Epithelial cell of esophagus (primary cell): ENCODE measurements at regions not wholly inside any gene's neighbourhood (a gene's known extent, or its start where the extent isn't known, plus 50 kb on each side); places are given as distances from the start of the nearest gene placed in this dataset.

Experiments
- DNase-seq: peaks from one replicate; pipeline ENCODE4 v3.0.0; 2010; ENCODE audit warnings: low read depth
- H3K4me3 ChIP-seq: 2 replicates; pipeline ENCODE4 v1.5.1; 2011; ENCODE audit warnings: mild to moderate bottlenecking, low read length, control low read depth
- TF ChIP-seq, protein P1 (sequence below): IDR thresholded peaks from 2 replicates; pipeline ENCODE4 v1.5.1; 2011; ENCODE audit warnings: low read depth, mild to moderate bottlenecking, low read length, control low read depth, inconsistent platforms; ENCODE audit not compliant: insufficient read depth; ENCODE audit errors: missing control alignments

DNA sequence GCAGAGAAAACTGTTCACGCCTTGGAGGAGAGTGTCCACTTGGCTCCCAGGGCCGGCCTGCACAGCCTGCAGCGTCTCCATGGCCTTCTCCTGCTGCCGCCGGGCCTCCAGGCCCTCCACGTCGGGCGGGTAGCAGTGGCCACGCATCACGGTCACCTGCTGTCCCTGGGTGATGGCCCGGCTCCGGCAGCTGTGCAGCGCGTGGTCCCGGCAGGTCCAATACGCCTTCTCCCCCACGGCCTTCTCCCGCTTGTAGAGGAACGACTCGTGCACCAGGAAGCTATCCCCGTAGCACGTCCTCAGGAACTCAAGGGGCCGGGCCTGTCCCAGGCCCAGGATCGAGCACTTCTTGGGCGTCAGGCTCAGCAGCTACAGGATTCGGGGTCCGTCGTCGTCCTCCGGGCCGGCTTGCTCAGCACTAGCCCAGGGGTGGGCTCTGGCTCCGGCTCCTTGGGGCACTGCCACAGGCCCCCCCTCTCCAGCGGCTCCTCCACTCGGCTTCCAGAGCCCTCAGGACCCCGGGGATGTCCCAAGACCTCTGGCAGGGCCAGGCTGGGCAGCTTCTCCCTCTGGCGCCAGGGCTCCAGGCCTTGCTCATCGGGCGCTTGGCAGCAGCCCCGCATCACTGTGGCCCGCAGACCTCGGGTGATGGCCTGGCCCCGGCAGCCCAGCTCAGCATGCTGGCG is 83.6 kb upstream of the FXR1 start:
- TF ChIP-seq, protein P1, sequence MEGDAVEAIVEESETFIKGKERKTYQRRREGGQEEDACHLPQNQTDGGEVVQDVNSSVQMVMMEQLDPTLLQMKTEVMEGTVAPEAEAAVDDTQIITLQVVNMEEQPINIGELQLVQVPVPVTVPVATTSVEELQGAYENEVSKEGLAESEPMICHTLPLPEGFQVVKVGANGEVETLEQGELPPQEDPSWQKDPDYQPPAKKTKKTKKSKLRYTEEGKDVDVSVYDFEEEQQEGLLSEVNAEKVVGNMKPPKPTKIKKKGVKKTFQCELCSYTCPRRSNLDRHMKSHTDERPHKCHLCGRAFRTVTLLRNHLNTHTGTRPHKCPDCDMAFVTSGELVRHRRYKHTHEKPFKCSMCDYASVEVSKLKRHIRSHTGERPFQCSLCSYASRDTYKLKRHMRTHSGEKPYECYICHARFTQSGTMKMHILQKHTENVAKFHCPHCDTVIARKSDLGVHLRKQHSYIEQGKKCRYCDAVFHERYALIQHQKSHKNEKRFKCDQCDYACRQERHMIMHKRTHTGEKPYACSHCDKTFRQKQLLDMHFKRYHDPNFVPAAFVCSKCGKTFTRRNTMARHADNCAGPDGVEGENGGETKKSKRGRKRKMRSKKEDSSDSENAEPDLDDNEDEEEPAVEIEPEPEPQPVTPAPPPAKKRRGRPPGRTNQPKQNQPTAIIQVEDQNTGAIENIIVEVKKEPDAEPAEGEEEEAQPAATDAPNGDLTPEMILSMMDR = no peak
- no peak overlapping the region for H3K4me3 ChIP-seq
- no peak for DNase-seq

DNA sequence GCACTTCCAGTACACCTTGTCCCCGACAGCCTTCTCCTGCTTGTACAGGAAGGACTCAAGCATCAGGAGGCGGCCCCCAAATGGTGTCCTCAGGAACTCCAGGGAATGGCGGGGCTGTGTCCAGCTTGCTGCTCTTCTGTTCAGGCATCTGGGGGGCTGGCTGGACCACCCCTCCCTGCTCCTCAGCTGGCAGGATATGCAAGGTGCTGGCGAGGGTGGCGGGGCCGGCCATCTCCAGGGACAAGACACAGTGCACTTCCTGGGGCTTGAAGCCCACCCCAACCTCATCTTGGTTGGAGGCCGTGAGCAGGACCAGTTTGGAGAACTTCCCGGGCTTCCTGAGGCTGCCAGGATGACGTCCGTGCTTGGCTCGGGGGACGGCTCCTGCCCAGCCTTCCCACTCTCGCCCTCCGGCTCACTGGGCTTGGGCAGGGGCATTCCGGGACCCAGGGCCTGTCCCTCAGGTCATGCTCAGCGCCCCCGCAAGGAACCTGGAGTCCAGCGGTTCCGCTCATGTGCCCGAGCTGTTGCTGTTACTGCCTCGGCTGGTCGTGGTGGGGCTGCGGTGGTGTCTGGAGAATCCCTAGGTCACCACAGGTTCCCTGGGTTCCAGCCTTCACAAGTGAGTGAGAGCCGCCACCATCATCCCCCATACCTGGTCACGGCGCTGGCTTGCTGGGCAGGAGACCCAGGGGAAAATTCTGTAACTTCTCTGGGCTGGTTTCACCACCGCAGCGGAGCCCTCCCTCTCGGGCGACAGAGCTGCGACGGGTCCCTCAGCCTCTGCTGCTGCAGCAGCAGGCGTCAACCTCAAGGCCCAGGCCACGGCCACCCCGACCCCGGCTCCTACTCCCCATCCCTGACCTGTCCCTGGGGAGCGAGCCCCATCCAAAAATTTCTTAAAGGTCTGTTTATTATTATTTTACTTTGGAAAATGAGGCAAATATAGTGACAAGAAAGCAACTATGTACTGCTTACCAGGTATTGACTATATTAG is 82.8 kb upstream of the FXR1 start:
- no peak for DNase-seq
- TF ChIP-seq, protein P1 = no peak
- no peak overlapping the region for H3K4me3 ChIP-seq

DNA sequence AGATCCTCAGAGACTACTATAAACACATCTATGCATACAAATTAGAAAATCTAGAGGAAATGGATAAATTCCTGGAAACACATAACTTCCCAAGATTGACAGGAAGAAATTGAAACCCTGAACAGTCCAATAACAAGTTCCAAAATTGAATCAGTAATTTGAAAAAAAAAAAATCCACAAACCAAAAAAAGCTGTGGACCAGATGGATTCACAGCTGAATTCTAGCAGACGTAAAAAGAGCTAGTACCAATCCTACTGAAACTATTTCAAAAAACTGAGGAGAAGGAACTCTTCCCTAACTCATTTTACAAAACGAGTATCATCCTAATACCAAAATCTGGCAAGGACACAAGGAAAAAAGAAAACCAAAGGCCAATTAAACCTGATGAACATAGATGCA is 77.0 kb upstream of the FXR1 start:
- H3K4me3 ChIP-seq = no peak overlapping the region
- DNase-seq = no peak
- TF ChIP-seq, protein P1 = no peak

DNA sequence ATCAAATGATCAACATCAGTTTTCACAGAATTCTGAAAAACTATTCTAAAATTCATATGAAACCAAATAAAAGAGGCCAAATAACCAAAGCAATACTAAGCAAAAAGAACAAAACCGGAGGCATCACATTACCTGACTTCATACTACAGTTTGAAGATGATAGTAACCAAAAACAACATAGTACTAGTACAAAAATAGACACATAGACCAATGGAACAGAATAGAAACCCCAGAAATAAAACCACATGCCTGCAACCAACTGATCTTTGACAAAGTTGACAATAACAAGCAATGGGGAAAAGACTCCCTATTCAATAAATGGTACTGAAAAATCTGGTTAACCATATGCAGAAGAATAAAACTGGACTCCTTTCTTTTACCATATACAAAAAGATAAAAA is 75.7 kb upstream of the FXR1 start:
- no peak overlapping the region for H3K4me3 ChIP-seq
- TF ChIP-seq, protein P1 = no peak
- DNase-seq = no peak

DNA sequence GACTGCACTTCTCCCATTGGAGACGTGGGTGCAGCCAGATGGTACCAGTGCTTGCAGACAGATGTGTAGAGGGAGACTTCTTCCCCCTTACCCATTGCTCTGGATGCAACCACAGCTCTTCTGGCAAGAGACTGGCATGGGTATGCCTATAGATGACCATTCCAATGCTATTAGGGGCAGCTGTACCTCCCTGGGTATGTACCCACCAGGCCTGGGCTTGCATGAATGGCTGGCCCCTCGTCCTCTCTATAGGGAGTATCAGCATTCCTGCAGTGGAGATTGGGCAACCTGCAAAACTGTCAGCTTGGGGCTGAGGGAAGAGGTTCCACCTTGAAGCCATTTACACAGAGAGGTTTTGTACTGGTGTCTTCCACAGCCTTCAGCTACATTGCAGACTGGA is 57.6 kb upstream of the FXR1 start:
- TF ChIP-seq, protein P1 = no peak
- DNase-seq = no peak
- H3K4me3 ChIP-seq = no peak overlapping the region

DNA sequence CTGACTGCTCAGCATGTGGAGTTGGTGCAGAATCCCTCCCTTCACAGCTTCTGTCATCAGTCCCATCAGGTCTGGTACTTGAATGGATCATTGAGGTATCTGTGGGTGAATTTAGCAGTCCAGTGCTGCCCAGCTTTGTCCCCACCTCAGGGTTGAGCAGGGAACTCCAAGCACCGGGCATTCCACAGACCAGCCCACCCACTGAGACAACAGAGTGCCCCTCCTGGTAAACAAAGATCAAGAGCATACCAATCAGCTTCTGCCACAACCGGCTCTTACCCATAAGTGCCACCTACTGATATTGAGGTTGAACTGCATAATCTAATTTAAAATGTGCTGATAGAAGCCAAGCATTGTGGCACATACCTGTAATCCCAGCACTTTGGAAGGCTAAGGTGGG is 57.1 kb upstream of the FXR1 start:
- peak; percentile 29 for DNase-seq
- TF ChIP-seq, protein P1 = peak; percentile 48
- no peak overlapping the region for H3K4me3 ChIP-seq
